Uterus (tissue), 2 donors: ENCODE measurements at regions not wholly inside any gene's neighbourhood (a gene's known extent, or its start where the extent isn't known, plus 50 kb on each side); places are given as distances from the start of the nearest gene placed in this dataset.

Experiments used
- POLR2A ChIP-seq, 2 donors: fragments of 450-650 bp; IDR thresholded peaks; one replicate each; pipeline ENCODE4 v1.6.1; 2016; ENCODE audit warnings: antibody characterized with exemption in 2 of 2, mild to moderate bottlenecking in 1 of 2, moderate library complexity in 1 of 2
- TF ChIP-seq, protein P1 (sequence below), 4 experiments: fragments of 200-600 bp in 2 of 4; fragments of 450-650 bp in 2 of 4; sonication (generic) in 2 of 4; IDR thresholded peaks; one replicate each; pipeline ENCODE4 v1.5.1; 2016 to 2019; ENCODE audit warnings: antibody characterized with exemption in 4 of 4, mild to moderate bottlenecking in 2 of 4, moderate library complexity in 1 of 4

DNA sequence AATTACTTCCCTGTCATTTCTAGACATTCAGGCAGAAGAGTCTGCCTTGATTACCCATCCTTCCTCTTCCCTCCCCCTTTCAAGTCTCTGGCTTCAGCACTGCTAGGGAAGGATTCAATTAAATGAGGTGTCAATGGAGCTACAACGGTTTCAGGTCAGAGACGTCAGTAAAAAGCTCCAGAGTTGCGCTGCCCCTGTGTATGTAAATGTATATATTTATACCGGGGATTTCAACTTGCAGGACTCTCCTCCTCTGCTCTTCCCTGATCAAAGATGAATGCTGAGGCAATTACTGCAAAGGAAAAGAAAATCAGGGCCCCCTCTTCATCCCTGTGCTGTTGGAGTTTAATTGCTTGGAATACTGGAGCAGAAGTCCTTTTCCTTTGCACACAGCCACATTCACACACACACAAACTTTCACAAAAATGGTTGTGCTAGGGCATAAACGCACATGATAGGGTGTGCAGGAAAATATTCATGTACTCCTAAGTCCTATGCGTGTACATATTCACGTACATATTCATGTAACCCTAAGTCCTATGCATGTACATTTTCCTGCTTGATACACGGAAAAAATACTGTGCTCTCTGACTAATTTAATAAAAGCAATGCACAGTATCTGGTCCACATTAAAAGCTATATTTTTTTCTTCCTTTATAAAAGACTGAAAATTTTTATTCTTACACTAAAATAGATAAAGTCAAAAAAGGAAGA lies 129.7 kb upstream of the PMFBP1 start:
- TF ChIP-seq, protein P1, sequence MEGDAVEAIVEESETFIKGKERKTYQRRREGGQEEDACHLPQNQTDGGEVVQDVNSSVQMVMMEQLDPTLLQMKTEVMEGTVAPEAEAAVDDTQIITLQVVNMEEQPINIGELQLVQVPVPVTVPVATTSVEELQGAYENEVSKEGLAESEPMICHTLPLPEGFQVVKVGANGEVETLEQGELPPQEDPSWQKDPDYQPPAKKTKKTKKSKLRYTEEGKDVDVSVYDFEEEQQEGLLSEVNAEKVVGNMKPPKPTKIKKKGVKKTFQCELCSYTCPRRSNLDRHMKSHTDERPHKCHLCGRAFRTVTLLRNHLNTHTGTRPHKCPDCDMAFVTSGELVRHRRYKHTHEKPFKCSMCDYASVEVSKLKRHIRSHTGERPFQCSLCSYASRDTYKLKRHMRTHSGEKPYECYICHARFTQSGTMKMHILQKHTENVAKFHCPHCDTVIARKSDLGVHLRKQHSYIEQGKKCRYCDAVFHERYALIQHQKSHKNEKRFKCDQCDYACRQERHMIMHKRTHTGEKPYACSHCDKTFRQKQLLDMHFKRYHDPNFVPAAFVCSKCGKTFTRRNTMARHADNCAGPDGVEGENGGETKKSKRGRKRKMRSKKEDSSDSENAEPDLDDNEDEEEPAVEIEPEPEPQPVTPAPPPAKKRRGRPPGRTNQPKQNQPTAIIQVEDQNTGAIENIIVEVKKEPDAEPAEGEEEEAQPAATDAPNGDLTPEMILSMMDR (IDR thresholded peaks at IDR 0.05), result no peak
- TF ChIP-seq POLR2A (IDR thresholded peaks at IDR 0.05), result no peak
